ENCODE measurements at regions not wholly inside any gene's neighbourhood (a gene's known extent, or its start where the extent isn't known, plus 50 kb on each side); places are given as distances from the start of the nearest gene placed in this dataset.

GRCh38 chr2:61693744-61694143 lies 155.6 kb upstream of the XPO1 start:
- Histone ChIP-seq H3K27ac (ENCODE audit: low read depth in 1 of 2, low read length in 2 of 2) (peak overlapping the region; percentile 95 to 97), H3K4me1 (ENCODE audit: control insufficient read depth in 4 of 4, insufficient read depth in 4 of 4, low read length in 3 of 4) (peaks cover 0 to 11% (median 4%) of the 10 kb centered on the region in 4 donors), H3K4me3 (ENCODE audit: low read depth in 1 of 3, low read length in 3 of 3) (no peak overlapping the region), H3K9ac (ENCODE audit: low read depth in 1 of 2, low read length in 2 of 2) (peak overlapping the region in 1 of 2 donors; percentile 52), H3K27me3 (ENCODE audit: control insufficient read depth in 4 of 4, insufficient read depth in 4 of 4, low read length in 3 of 4) (no peaks in the 10 kb centered on the region), H3K36me3 (ENCODE audit: control insufficient read depth in 4 of 4, insufficient read depth in 3 of 4, low read depth in 1 of 4, low read length in 3 of 4) (no peaks in the 10 kb centered on the region), H3K9me3 (ENCODE audit: control insufficient read depth in 4 of 4, low read length in 3 of 4) (no peaks in the 10 kb centered on the region)
- 88% methylated on average over 2 of the region's 2 CpGs for WGBS
- no peak for DNase-seq (ENCODE audit: low spot score)
- TF ChIP-seq TAF1 (conservative IDR thresholded peaks at IDR 0.05), result no peak
- TF ChIP-seq MAX (IDR thresholded peaks at IDR 0.05), result no peak
- no peak for TF ChIP-seq ATF3 (IDR thresholded peaks at IDR 0.05)
- no peak for TF ChIP-seq NR2F2 (IDR thresholded peaks at IDR 0.05)
- TF ChIP-seq RAD21 (IDR thresholded peaks at IDR 0.05), result no peak
- no peak for TF ChIP-seq GABPA (IDR thresholded peaks at IDR 0.05 in 1 of 2, conservative IDR thresholded peaks at IDR 0.05 in 1 of 2)

GRCh38 chr2:61690078-61690596 lies 152.0 kb upstream of the XPO1 start:
- Histone ChIP-seq H3K36me3 (ENCODE audit: control insufficient read depth in 4 of 4, insufficient read depth in 3 of 4, low read depth in 1 of 4, low read length in 3 of 4) (no peaks in the 10 kb centered on the region), H3K4me1 (ENCODE audit: control insufficient read depth in 4 of 4, insufficient read depth in 4 of 4, low read length in 3 of 4) (peaks cover 0 to 11% (median 4%) of the 10 kb centered on the region in 4 donors), H3K4me3 (ENCODE audit: low read depth in 1 of 3, low read length in 3 of 3) (no peak overlapping the region), H3K9ac (ENCODE audit: low read depth in 1 of 2, low read length in 2 of 2) (peak overlapping the region in 1 of 2 donors; percentile 27), H3K27me3 (ENCODE audit: control insufficient read depth in 4 of 4, insufficient read depth in 4 of 4, low read length in 3 of 4) (no peaks in the 10 kb centered on the region), H3K9me3 (ENCODE audit: control insufficient read depth in 4 of 4, low read length in 3 of 4) (no peaks in the 10 kb centered on the region), H3K27ac (ENCODE audit: low read depth in 1 of 2, low read length in 2 of 2) (peak overlapping the region; percentile 69 to 73)
- no peak for DNase-seq (ENCODE audit: low spot score)
- TF ChIP-seq HNF4A (conservative IDR thresholded peaks at IDR 0.05) (peak in 1 of 2 donors; percentile 42), SP1 (IDR thresholded peaks at IDR 0.05) (peak; percentile 50), YY1 (IDR thresholded peaks at IDR 0.05) (peak; percentile 78), GABPA (IDR thresholded peaks at IDR 0.05 in 1 of 2, conservative IDR thresholded peaks at IDR 0.05 in 1 of 2) (no peak), RXRA (IDR thresholded peaks at IDR 0.05) (peak; percentile 28 to 31), REST (IDR thresholded peaks at IDR 0.05) (no peak), JUND (IDR thresholded peaks at IDR 0.05) (no peak), TAF1 (conservative IDR thresholded peaks at IDR 0.05) (peak; percentile 56), RAD21 (IDR thresholded peaks at IDR 0.05) (peak; percentile 18 to 36)

- TF ChIP-seq SP1 (IDR thresholded peaks at IDR 0.05), result no peak
- TF ChIP-seq RXRA (IDR thresholded peaks at IDR 0.05), result no peak
- no peak for TF ChIP-seq YY1 (IDR thresholded peaks at IDR 0.05)
- TF ChIP-seq RAD21 (IDR thresholded peaks at IDR 0.05), result no peak
- no peak for TF ChIP-seq FOXA1 (IDR thresholded peaks at IDR 0.05)
- TF ChIP-seq TAF1 (conservative IDR thresholded peaks at IDR 0.05), result no peak
- Histone ChIP-seq H3K4me1 (ENCODE audit: control insufficient read depth in 4 of 4, insufficient read depth in 4 of 4, low read length in 3 of 4) (peaks cover 0 to 8% (median 4%) of the 10 kb centered on the region in 4 donors), H3K27ac (ENCODE audit: low read depth in 1 of 2, low read length in 2 of 2) (peak overlapping the region; percentile 69 to 73), H3K36me3 (ENCODE audit: control insufficient read depth in 4 of 4, insufficient read depth in 3 of 4, low read depth in 1 of 4, low read length in 3 of 4) (no peaks in the 10 kb centered on the region), H3K9ac (ENCODE audit: low read depth in 1 of 2, low read length in 2 of 2) (no peak overlapping the region), H3K4me3 (ENCODE audit: low read depth in 1 of 3, low read length in 3 of 3) (no peak overlapping the region), H3K27me3 (ENCODE audit: control insufficient read depth in 4 of 4, insufficient read depth in 4 of 4, low read length in 3 of 4) (no peaks in the 10 kb centered on the region), H3K9me3 (ENCODE audit: control insufficient read depth in 4 of 4, low read length in 3 of 4) (no peaks in the 10 kb centered on the region)
- WGBS, result 73% methylated on average over 5 of the region's 5 CpGs
- no peak for DNase-seq (ENCODE audit: low spot score)
Measured at GRCh38 chr2:61689568-61689967, 151.4 kb upstream of the XPO1 start.

All from liver (tissue), 7 donors.